ENCODE measurements at regions not wholly inside any gene's neighbourhood (a gene's known extent, or its start where the extent isn't known, plus 50 kb on each side); places are given as distances from the start of the nearest gene placed in this dataset.

DNA sequence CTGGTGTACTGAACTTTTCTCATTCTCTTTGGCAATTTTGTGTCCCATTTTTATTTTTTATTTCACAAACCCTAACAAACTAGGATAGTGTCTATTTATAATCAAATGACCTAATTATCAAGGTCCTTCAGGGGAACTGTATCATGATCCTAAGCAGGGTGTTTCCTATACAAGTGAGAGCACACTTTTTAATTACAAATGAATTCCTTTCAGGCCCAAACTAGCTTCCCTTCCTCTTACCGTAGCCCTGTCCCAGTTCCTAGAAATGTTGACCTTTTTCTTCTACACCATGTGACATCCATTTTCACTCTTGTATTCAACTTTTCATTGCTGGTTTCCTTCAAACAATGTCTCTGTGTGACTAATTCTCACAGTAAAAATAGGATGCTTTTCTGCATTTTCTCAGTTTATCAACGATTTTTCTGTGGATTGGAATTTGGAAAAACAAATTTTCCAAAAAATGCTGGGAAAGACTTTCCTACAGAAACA lies 411.4 kb downstream of the CCDC91 start:
- DNase-seq (ENCODE audit: low read depth), result no peak

DNA sequence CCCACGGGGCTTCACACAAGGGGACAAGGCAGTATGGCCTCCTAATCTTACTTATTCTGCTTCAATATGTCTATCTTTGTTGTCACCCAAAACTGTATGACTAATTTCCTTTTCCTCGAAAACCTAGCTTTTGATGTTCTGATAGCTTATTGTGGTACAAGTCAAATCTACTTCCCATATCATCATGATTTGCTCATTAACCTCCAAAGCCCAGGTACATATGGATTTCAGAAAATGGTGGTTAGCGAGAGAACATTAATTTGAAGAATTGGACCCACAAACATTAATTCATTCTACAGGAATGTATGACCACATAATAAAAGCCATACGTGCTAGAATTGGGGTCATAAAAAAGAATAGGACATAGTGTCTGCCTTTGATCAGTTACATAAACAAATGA lies 412.5 kb downstream of the CCDC91 start:
- DNase-seq (ENCODE audit: low read depth), result no peak

DNA sequence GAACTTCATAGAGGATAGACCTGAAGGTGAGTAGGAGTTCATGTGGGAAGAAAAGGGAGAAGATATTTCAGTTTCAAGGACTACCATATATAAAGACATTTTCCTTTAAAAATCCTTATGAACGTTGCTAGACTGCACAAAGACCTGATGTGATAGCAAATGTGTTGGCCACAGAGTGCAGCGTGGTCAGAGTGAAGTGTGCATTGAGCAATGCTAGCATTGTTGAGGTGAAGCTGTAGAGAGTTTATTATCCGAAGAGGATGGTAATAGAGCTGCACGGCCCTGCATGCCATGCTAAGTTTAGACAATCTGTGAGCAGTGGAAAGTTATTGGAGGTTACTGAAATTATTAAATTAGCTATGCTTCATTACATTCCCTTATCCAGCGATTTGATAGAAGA lies 413.0 kb downstream of the CCDC91 start:
- no peak for DNase-seq (ENCODE audit: low read depth)

- no peak for DNase-seq (ENCODE audit: low read depth)
Measured at GRCh38 chr12:28603801-28604200, 413.5 kb downstream of the CCDC91 start.

DNA sequence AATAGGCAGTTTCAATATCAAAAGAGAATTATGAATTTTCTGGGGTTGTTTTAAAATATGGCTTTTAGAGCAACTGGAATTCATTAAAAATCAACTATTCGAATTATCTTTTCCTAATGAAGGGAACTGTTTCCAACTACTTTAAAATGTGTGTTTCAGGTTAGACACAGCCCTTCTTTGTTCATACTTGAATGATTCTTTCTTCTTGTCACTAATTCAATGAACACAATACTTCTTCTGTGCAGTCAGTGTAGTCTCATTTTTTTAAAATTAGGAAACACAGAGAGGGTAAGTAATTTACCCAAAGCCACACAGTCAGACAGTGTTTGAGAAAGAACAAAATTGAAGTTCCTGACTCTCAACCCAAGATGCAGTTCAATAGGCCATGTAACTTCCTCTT lies 414.0 kb downstream of the CCDC91 start:
- DNase-seq (ENCODE audit: low read depth), result no peak

GRCh38 chr12:28606967-28607557 lies 416.8 kb downstream of the CCDC91 start:
- no peak for DNase-seq (ENCODE audit: low read depth)

- DNase-seq (ENCODE audit: low read depth), result no peak
Measured at GRCh38 chr12:28610401-28611114, 420.3 kb downstream of the CCDC91 start.

DNA sequence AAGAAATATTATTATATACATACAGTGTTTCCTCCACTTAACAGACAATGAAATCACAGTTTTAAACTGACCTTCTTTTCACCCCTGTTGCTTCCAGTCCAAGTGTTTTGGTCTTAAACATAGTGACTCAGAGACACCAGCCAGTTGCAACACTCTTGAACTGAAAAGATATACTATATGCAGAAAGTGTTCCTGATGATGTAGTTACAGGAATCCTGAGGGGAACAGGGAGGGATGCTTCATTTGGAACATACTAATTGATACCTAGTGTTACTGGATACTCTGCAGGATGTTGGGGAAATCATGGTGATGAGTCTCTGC lies 420.8 kb downstream of the CCDC91 start:
- DNase-seq (ENCODE audit: low read depth), result peak; percentile 56

DNA sequence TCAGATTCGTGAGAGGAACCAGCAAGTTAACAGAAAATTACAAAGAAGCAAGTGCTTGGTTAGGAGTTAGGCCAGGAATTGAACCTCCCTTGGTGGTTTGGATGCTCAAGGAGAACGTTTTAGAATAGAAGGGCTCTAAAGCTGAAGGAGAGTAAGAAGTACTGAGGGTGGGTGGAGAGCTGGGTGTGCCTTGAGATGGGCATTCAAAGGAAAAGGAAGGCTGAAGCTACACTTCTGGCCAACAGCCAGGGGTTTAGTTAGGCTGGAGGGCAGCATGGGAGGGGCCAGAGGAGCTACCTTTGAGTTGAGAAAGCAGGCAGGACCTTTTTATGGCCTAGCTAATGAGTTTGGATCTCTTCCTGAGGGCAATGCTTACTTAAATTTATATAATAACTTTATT lies 421.2 kb downstream of the CCDC91 start:
- DNase-seq (ENCODE audit: low read depth), result no peak

- no peak for DNase-seq (ENCODE audit: low read depth)
Measured at GRCh38 chr12:28618171-28618570, 427.9 kb downstream of the CCDC91 start.

DNA sequence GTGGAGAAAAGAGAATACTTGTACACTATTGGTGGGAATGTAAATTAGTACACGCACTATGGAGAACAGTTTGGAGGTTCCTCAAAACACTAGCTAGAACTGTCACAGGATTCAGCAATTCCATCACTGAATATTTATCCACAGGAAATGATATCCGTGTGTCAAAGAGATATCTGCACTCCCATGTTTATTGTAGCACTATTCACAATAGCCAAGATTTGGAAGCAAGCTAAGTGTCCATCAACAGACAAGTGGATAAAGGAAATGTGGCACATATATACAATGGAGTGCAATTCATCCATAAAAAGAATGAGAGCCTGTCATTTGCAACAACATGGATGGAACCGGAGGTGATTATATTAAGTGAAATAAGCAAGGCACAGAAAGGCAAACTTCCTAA lies 428.5 kb downstream of the CCDC91 start:
- DNase-seq (ENCODE audit: low read depth), result no peak

GRCh38 chr12:28620281-28620680 lies 430.0 kb downstream of the CCDC91 start:
- no peak for DNase-seq (ENCODE audit: low read depth)

DNA sequence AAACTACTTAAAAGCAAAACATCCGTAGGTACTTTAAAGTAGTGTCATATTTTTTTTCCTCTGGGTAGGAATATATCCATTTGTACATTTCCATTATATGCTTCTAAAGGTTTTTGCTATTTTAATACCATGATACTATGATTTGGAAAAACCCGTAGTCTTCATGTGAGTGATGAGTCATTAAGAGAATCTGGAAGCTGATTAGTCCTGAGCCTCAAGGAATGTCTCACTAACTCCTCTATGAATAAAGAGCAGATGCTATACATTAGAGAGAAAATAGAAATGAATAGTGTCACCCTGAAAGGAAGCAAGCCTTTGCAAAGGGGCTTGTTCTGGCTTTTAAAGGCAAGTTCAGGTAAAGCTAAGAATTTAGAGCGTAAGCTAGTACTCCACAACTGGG lies 432.1 kb downstream of the CCDC91 start:
- no peak for DNase-seq (ENCODE audit: low read depth)

DNA sequence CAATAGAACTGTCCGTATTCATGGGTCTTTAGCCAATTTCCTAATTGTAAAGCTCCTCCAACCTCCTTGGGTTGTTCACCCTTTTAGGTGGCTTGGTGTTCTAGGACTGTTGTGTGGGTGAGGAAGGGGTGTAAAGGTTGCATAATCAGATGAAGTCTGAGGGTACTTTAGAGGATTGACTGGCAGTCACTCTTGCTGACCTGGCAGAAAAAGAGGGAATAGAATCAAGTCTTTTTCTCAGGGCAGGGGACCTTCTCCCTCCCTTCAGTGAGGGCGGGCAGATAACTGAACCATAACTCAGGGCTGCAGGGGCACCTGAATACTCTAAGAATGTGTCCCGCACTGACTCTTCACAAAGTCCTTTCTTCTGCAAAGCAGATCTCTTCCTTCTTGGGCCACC lies 436.2 kb downstream of the CCDC91 start:
- no peak for DNase-seq (ENCODE audit: low read depth)

DNA sequence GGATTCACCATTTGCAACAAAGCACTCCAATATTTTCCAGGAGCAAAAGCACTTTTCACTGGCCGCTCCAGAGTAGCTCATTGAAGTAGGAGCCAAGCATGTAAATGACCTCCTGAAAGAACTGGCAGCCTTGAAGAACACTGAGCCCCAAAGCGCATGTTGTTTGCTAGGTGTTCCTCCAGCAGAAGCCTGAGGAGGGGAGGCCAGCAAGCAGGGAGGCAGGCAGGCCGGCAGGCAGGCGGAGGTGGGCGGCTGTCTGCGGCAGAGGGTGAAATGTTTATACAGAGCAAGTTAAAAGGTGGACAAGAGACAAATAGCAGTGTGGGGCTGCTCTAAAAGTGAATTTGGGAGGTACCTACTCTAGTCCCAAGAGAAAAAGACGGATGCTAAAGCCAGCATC lies 439.4 kb downstream of the CCDC91 start:
- no peak for DNase-seq (ENCODE audit: low read depth)

GRCh38 chr12:28631831-28632230 lies 441.6 kb downstream of the CCDC91 start:
- no peak for DNase-seq (ENCODE audit: low read depth)

DNA sequence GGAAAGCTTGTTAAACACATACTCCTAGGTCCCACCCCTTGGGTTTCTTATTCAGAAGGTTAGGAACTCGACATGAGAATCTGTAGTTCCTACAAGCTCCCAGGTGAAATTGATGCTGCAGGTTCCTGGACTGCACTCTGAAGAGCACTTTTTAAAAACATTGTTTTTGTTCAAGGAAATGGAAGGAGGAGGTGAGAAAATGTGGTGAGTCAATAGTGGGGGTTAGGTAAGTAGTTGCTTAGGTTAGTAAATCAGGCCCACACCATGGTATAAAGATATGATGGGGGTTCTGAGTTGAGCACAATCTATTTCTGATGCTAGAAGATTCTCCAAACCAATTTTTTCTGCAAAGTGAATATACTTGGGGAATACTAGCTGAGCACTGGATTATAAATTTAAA lies 450.3 kb downstream of the CCDC91 start:
- DNase-seq (ENCODE audit: low read depth), result no peak

DNA sequence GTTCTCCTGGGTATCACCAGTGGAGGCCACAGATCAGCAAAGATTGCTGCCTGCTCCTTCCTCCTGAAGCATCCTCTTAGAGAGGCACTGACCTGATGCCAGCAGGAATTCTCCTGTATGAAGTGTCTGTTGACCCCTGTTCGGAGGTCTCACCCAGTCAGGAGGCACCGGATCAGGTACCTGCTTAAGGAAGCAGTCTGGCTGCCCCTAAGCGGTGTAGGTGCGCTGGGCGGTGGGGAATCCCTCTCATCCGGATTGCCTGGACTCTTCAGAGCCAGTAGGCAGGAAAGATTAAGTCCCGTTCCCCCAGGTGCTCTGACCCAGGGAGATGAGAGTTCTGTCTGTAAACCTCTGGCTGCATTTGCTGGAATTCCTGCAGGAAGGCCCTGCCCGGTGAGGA lies 455.2 kb downstream of the CCDC91 start:
- no peak for DNase-seq (ENCODE audit: low read depth)

DNA sequence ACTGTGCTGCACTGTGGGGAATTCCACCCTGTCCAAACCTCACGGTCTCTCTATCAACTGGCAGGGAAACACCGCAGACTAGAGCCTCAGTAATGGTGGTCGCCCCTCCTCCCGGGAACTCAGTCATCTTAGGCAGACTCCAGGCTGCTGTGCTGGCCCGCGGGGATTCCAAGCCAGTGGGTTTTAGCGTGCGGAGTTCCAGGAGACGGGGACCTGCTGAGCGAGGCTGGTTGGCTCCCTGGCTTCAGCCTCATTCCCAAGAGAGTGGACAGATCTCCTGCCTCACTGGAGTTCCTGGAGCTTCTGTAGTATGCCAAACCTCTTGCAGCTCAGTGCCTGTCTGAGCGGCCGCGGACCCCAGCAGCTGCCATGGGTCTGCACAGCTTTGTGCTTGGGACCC lies 455.6 kb downstream of the CCDC91 start:
- DNase-seq (ENCODE audit: low read depth), result no peak

DNA sequence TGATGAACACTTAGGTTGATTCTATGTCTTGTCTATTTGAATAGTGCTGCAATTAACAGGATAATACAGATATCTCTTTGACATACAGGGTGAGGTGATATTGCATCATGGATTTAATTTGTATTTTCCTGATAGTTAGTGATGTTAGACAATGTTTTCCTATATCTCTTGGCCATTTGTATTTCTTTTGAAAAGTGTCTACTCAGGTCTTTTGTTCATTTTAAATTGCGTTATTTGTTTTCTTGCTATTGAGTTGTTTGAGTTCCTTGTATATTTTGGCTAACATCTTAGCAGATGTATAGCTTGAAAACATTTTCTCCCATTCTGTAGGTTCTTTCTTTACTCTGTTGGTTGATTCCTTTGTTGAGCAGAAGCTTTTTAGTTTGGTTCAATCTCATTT lies 460.6 kb downstream of the CCDC91 start:
- DNase-seq (ENCODE audit: low read depth), result no peak

DNA sequence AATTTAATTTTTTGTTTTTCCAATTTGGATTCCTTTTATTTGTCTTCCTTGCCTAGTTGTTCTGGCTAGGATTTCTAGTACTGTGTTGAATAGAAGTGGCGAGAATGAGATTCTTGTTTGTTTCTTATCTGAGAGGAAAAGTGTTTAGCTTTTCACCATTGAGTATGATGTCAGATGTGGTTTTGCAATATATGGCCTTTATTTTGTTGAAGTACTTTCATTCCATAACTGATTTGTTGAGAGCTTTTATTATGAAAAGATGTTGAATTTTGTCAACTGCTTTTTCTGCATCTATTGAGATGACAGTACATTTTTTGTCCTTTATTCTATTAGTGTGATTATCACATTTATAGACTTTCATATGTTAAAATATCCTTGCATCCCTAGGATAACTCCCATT lies 462.0 kb downstream of the CCDC91 start:
- no peak for DNase-seq (ENCODE audit: low read depth)

DNA sequence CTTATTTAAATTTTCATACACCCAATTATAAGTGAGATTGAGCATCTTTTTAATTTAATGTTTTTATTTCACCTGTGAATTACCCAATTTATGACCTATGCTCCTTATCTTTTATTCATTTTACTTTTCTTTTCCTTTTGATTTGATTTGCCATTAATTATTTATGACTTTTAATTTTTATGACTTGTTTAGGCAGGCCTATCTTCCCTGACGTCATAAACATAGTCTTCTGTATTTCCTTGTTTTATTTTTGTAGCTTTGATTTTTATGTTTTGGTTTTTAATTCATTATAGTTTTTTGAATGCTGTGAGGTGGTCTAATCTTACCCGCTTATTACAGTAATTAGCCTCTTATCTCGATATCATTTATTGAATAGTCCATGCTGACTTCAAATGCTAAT lies 467.1 kb upstream of the FAR2 start:
- no peak for DNase-seq (ENCODE audit: low read depth)

- DNase-seq (ENCODE audit: low read depth), result no peak
Measured at GRCh38 chr12:28683366-28683765, 465.7 kb upstream of the FAR2 start.

Data from forelimb muscle (tissue), 1 donor.